ENCODE measurements at regions not wholly inside any gene's neighbourhood (a gene's known extent, or its start where the extent isn't known, plus 50 kb on each side); places are given as distances from the start of the nearest gene placed in this dataset.
"Not testable (repeated sequence)": the region's sequence is repeated elsewhere in the genome, so short reads cannot be mapped to it uniquely, and the experiment has no call there.

DNA sequence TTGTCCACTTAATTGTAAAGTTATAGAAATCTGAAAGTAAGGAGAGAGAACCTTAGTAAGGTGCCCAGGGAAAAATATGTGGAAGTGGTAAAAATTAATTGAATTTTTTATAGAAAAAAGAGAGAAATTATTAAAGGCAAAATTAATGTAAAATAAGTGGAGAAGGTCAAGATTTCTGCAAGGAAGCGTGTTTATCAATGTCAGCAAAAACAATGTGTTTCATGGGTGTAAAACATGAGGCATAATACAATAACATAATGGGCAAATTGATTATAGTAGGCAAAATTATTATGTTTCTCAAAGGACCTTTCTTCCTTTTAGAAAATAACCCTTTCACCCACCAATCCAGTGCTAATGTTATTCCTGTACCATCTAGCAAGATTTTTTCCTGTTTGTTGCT is 1520.1 kb downstream of the REEP3 start:
- TF ChIP-seq, protein P1, sequence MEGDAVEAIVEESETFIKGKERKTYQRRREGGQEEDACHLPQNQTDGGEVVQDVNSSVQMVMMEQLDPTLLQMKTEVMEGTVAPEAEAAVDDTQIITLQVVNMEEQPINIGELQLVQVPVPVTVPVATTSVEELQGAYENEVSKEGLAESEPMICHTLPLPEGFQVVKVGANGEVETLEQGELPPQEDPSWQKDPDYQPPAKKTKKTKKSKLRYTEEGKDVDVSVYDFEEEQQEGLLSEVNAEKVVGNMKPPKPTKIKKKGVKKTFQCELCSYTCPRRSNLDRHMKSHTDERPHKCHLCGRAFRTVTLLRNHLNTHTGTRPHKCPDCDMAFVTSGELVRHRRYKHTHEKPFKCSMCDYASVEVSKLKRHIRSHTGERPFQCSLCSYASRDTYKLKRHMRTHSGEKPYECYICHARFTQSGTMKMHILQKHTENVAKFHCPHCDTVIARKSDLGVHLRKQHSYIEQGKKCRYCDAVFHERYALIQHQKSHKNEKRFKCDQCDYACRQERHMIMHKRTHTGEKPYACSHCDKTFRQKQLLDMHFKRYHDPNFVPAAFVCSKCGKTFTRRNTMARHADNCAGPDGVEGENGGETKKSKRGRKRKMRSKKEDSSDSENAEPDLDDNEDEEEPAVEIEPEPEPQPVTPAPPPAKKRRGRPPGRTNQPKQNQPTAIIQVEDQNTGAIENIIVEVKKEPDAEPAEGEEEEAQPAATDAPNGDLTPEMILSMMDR (IDR thresholded peaks at IDR 0.05; ENCODE audit: control insufficient read depth, insufficient read depth, low read depth, low read length, missing control alignments) = no peak
- no peak overlapping the region for H3K4me3 ChIP-seq (ENCODE audit: control insufficient read depth, low read depth, low read length)
- no peak for DNase-seq (ENCODE audit: low read depth)

DNA sequence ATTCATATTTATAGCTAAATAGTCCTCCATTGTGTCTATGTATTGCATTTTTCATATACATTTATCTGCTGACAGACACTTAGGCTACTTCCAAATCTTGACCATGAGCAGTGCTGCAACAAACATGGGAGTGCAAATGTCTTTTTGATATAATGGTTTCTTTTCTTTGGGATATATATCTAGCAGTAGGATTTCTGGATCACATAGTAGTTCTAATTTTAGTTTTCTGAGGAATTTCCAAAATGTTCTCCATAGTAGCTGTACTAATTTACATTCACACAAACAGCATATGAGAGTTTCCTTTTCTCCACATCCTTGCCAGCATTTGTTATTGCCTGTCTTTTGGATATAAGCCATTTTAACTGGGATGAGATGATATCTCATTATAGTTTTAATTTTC is 1521.3 kb downstream of the REEP3 start:
- no peak overlapping the region for H3K4me3 ChIP-seq (ENCODE audit: control insufficient read depth, low read depth, low read length)
- TF ChIP-seq, protein P1 (IDR thresholded peaks at IDR 0.05; ENCODE audit: control insufficient read depth, insufficient read depth, low read depth, low read length, missing control alignments) = no peak
- DNase-seq (ENCODE audit: low read depth) = no peak

DNA sequence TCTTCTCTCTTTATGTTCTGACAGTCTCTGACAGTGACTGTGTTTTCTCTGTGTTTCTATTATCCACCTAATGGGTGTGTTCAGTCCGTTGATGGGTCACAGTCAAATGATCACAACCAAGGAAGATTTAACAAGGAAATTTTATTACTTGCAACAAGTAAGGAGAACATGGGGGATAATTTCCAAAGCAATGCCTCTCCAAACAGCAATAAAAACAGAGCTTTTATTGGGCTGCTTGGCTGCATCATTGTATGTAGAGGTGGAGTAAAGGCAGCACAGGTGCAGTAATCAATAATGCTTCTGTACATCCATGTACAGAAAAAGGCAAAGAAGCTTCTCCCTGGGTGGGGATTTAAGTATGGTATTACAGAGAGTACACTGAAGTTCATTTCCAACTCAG is 1525.6 kb downstream of the REEP3 start:
- H3K4me3 ChIP-seq (ENCODE audit: control insufficient read depth, low read depth, low read length) = no peak overlapping the region
- TF ChIP-seq, protein P1 (IDR thresholded peaks at IDR 0.05; ENCODE audit: control insufficient read depth, insufficient read depth, low read depth, low read length, missing control alignments) = no peak
- no peak for DNase-seq (ENCODE audit: low read depth)

DNA sequence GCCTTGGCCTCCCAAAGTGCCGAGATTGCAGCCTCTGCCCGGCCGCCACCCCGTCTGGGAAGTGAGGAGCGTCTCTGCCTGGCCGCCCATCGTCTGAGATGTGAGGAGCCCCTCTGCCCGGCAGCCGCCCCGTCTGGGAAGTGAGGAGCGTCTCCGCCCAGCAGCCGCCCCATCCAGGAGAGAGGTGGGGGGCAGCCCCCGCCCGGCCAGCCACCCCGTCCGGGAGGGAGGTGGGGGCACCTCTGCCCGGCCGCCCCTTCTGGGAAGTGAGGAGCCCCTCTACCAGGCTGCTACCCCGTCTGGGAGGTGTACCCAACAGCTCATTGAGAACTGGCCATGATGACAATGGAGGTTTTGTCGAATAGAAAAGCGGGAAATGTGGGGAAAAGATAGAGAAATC is 1530.9 kb downstream of the REEP3 start:
- H3K4me3 ChIP-seq (ENCODE audit: control insufficient read depth, low read depth, low read length); DNase-seq (ENCODE audit: low read depth): not testable (repeated sequence)

DNA sequence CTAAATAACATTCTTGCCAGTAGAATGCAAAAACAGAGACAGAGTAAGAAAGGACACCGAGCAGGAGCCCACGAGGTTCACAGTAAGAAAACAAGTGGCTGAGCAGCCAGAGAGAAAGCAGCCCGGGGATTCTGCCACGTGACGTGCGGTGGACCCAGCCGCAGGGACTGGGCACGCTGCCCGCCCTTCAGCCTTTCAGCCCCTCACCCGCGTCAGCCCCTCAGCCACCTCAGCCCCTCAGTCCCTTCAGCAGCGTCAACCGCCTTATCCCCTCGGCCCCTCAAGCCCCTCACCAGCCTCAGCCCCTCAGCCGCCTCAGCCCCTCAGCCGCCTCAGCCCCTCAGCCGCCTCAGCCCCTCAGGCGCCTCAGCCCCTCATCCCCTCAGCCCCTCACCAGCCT is 1532.2 kb downstream of the REEP3 start:
- not testable (repeated sequence) for DNase-seq (ENCODE audit: low read depth); H3K4me3 ChIP-seq (ENCODE audit: control insufficient read depth, low read depth, low read length)

DNA sequence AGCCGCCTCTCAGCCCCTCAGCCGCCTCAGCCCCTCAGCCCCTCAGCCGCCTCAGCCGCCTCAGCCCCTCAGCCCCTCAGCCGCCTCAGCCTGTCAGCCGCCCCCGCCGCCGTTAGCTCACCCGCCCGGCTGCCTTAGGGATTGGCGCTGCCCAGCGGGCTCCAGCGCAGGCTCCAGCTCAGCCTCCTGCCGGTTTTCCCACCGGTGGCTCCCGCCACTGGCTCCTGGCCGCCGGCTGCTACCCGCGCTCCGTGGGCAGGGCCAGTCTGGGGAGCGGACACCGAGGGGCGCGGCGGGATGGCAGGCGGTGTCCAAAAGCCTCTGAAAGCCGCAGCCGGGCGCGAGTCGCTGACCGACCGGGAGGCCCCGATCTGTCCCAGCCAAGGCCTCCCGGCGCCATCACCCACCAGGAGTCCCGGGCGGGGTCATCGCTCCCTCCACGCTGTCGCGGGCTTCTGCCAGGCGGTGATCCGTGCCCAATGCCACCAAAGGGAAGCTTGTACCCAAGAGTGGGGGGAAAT is 1532.7 kb downstream of the REEP3 start:
- not testable (repeated sequence) for H3K4me3 ChIP-seq (ENCODE audit: control insufficient read depth, low read depth, low read length); DNase-seq (ENCODE audit: low read depth)

DNA sequence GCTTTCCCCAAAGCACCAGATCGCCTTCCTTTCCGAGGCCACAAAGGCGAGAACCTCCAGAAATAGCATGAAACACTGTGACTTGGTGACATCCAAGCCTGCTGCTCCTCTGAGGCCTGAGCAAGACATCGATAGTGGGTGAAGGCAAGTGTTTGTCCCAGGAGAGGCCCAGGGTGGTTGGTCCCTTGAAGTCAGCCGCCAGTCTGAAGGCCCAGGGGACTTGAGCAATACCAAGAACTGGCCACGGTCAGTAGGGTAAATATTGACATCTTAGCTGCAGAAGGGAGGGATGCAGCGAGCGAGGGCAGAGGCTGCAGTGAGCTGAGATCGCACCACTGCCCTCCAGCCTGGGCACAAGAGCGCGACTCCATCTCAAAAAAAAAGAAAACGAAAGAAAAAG is 1533.5 kb downstream of the REEP3 start:
- H3K4me3 ChIP-seq (ENCODE audit: control insufficient read depth, low read depth, low read length); DNase-seq (ENCODE audit: low read depth): not testable (repeated sequence)

DNA sequence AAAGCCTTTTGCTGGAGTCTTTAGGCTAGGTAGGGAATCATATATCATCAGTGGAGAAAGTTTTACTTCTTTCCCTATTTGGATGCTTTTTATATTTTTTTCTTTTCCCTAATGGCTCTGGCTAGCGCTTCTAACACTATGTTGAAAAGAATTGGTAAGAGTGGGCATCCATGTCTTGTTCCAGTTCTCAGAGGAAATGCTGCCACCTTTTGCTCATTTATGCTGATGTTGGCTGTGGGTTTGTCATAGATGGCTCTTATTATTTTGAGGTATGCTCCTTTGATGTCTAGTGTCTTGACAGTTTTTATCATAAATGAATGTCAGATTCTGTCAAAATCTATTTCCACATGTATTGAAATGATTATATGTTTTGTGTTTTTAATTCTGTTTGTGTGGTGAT is 1544.1 kb downstream of the REEP3 start:
- H3K4me3 ChIP-seq (ENCODE audit: control insufficient read depth, low read depth, low read length) = no peak overlapping the region
- TF ChIP-seq, protein P1 (IDR thresholded peaks at IDR 0.05; ENCODE audit: control insufficient read depth, insufficient read depth, low read depth, low read length, missing control alignments) = no peak
- DNase-seq (ENCODE audit: low read depth) = no peak

DNA sequence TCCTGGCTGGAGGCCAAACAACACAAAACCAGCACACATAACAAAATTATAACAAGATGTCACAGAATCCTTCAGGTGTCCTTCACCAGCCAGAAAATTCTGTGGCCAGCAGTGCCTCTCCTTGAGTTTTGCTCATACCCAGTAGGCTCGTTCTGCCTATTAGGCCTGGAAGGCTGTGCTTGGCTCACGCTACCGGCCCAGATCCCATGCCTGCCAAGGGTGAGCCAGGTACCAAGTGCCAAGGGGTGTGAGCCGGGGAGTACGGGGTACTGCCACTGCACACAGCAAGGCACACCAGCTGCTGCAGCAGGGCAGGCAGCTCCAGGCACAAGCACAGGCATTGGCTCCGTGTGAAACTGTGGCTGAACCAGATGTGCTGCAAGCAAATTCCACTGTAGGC is 1562.0 kb downstream of the REEP3 start:
- H3K4me3 ChIP-seq (ENCODE audit: control insufficient read depth, low read depth, low read length) = no peak overlapping the region
- no peak for DNase-seq (ENCODE audit: low read depth)
- TF ChIP-seq, protein P1 (IDR thresholded peaks at IDR 0.05; ENCODE audit: control insufficient read depth, insufficient read depth, low read depth, low read length, missing control alignments) = no peak

Measured in AG09309 (cell line).